Body of pancreas (tissue), 4 donors: ENCODE measurements at regions not wholly inside any gene's neighbourhood (a gene's known extent, or its start where the extent isn't known, plus 50 kb on each side); places are given as distances from the start of the nearest gene placed in this dataset.

Experiments
- ATAC-seq: fragments of 150-250 bp; one replicate; pipeline ENCODE4 v1.9.1; 2016
- DNase-seq, 4 donors: peaks; one replicate each; pipeline ENCODE4 v3.0.0-alpha.2; 2019
- H3K27ac ChIP-seq, 4 donors: fragments of 200-600 bp; sonication (generic); 1 replicate in 3 of 4; 2 replicates in 1 of 4; pipeline versions ENCODE4 v1.5.1 to v1.6.1; 2016 to 2019; ENCODE audit warnings: mild to moderate bottlenecking in 1 of 4, mixed read lengths in 1 of 4, moderate library complexity in 1 of 4
- H3K27me3 ChIP-seq, 2 donors: fragments of 200-600 bp; sonication (generic); one replicate each; pipeline ENCODE4 v1.6.0; 2016; ENCODE audit warnings: mild to moderate bottlenecking in 1 of 2
- H3K36me3 ChIP-seq, 2 donors: fragments of 200-600 bp; sonication (generic); replicated peaks in 1 of 2; 2 replicates each; pipeline ENCODE4 v1.5.1; 2016; ENCODE audit warnings: low read depth in 2 of 2; ENCODE audit not compliant: insufficient read depth in 1 of 2
- H3K4me1 ChIP-seq: fragments of 200-600 bp; sonication (generic); one replicate; pipeline ENCODE4 v1.6.0; 2016
- H3K4me3 ChIP-seq, 2 donors: fragments of 200-600 bp; sonication (generic); 1 replicate in 1 of 2; 2 replicates in 1 of 2; pipeline ENCODE4 v1.5.1; 2016 to 2019
- H3K9me3 ChIP-seq, 3 donors: fragments of 200-600 bp; sonication (generic); 1 replicate in 2 of 3; 2 replicates in 1 of 3; pipeline ENCODE4 v1.5.1; 2016
- POLR2A ChIP-seq, 3 donors: fragments of 450-650 bp; IDR thresholded peaks; one replicate each; pipeline ENCODE4 v1.6.1; 2016; ENCODE audit warnings: antibody characterized with exemption in 3 of 3, mild to moderate bottlenecking in 2 of 3
- WGBS, 2 donors: methylation state at CpG; one replicate each; pipeline ENCODE4 v1.1.5; 2017; 5-methylcytosine and 5-hydroxymethylcytosine counted together
- intact Hi-C: fragments of 100-400 bp; cut with DNase I; formaldehyde crosslinking; loops from one replicate; pipeline ENCODE4 v1.15.1; 2023
- TF ChIP-seq, protein P1 (sequence below), 7 experiments: fragments of 450-650 bp in 4 of 7; fragments of 200-600 bp in 3 of 7; sonication (generic) in 3 of 7; IDR thresholded peaks; one replicate each; pipeline ENCODE4 v1.5.1; 2016 to 2019; ENCODE audit warnings: antibody characterized with exemption in 7 of 7

DNA sequence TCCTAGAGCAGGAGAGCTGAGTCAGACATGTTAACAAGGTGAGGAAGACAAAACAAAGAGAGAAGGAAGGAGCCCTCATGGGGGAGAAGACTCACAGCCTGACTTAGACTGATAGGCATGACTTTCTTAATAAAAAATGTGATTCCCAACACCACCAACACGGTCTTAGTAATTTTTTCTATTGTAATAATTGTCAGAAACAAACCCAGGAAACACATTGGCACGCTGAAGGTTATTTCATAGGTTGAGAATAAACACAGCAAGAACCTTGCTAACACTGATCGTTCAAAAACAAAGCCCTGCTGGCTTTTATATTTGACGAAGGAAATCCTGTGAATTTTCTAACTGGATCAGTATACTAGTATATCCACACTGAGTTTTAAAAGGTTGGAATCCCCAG is 286.8 kb downstream of the HACE1 start:
- Histone ChIP-seq H3K27ac (no peak overlapping the region), H3K4me1 (no peaks in the 10 kb centered on the region), H3K9me3 (no peaks in the 10 kb centered on the region), H3K36me3 (no peaks in the 10 kb centered on the region), H3K4me3 (no peak overlapping the region), H3K27me3 (no peaks in the 10 kb centered on the region)
- DNase-seq (no peak), ATAC-seq (no peak)
- TF ChIP-seq, protein P1, sequence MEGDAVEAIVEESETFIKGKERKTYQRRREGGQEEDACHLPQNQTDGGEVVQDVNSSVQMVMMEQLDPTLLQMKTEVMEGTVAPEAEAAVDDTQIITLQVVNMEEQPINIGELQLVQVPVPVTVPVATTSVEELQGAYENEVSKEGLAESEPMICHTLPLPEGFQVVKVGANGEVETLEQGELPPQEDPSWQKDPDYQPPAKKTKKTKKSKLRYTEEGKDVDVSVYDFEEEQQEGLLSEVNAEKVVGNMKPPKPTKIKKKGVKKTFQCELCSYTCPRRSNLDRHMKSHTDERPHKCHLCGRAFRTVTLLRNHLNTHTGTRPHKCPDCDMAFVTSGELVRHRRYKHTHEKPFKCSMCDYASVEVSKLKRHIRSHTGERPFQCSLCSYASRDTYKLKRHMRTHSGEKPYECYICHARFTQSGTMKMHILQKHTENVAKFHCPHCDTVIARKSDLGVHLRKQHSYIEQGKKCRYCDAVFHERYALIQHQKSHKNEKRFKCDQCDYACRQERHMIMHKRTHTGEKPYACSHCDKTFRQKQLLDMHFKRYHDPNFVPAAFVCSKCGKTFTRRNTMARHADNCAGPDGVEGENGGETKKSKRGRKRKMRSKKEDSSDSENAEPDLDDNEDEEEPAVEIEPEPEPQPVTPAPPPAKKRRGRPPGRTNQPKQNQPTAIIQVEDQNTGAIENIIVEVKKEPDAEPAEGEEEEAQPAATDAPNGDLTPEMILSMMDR (IDR thresholded peaks at IDR 0.05): no peak
- no peak for TF ChIP-seq POLR2A (IDR thresholded peaks at IDR 0.05)
- intact Hi-C loops: no loop called here
- 73 to 78% methylated on average over 4 of the region's 4 CpGs for WGBS, 2 donors

DNA sequence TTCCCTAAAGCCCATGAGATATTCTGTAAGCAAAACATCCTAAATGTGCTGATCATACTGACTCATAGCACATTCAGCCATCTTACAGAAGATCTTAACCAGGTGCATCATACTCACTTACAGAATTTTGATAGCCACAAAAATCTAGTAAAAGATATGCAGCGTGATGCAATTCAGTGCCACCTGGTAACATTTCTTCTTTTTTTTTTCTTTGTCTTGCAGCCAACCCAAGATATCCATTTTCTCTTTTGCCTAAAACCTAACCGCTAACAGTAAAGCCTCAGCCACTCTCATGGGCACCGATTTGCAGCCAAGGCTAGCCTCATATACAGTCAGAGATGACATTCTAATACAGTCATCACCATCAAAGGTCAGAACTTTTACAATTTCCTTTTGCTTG is 293.3 kb downstream of the HACE1 start:
- Histone ChIP-seq H3K27ac (no peak overlapping the region), H3K4me1 (no peaks in the 10 kb centered on the region), H3K9me3 (no peaks in the 10 kb centered on the region), H3K36me3 (no peaks in the 10 kb centered on the region), H3K4me3 (no peak overlapping the region), H3K27me3 (no peaks in the 10 kb centered on the region)
- WGBS, 2 donors: 62 to 70% methylated on average over 3 of the region's 3 CpGs
- TF ChIP-seq, protein P1 (IDR thresholded peaks at IDR 0.05): no peak
- no peak for TF ChIP-seq POLR2A (IDR thresholded peaks at IDR 0.05)
- intact Hi-C loops: no loop called here
- DNase-seq (no peak), ATAC-seq (no peak)

DNA sequence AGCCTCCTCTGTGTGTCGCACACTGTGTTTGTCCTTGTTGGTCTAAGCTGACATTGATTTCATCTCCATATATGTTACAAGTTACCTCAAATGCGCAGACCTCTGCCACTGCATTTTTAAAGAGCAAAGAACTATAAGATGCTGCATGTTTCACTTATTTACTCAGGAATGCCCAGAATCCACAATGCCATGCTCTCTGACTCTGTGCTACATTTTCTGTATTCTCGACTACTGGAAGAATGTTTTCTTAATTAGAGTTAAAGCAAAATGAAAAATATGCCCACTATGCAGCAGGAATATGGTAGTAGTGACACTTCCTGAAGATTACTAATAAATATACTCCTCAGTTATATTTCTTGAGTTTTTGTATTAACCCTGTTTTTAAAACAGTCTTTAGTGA is 296.4 kb downstream of the HACE1 start:
- no peaks in the 10 kb centered on the region for H3K27me3 ChIP-seq
- H3K27ac ChIP-seq: no peak overlapping the region
- H3K36me3 ChIP-seq: no peaks in the 10 kb centered on the region
- TF ChIP-seq, protein P1 (IDR thresholded peaks at IDR 0.05): no peak
- TF ChIP-seq POLR2A (IDR thresholded peaks at IDR 0.05): no peak
- H3K4me3 ChIP-seq: no peak overlapping the region
- H3K9me3 ChIP-seq: no peaks in the 10 kb centered on the region
- peaks cover 20% of the 10 kb centered on the region for H3K4me1 ChIP-seq
- DNase-seq (no peak), ATAC-seq (no peak)
- intact Hi-C loops: no loop called here
- 85 to 89% methylated on average over 3 of the region's 3 CpGs for whole genome bisulfite sequencing, 2 donors

GRCh38 chr6:104559435-104560202 is 300.1 kb downstream of the HACE1 start:
- H3K9me3 ChIP-seq: no peaks in the 10 kb centered on the region
- no peaks in the 10 kb centered on the region for H3K27me3 ChIP-seq
- intact Hi-C loops: no loop called here
- peak overlapping the region in 1 of 4 donors; percentile 50 for H3K27ac ChIP-seq
- peak; percentile 92 for ATAC-seq
- no peaks in the 10 kb centered on the region for H3K36me3 ChIP-seq
- no peak for TF ChIP-seq POLR2A (IDR thresholded peaks at IDR 0.05)
- TF ChIP-seq, protein P1 (IDR thresholded peaks at IDR 0.05): no peak
- H3K4me1 ChIP-seq: peaks cover 36% of the 10 kb centered on the region
- WGBS, 2 donors: 38 to 42% methylated on average over 3 of the region's 3 CpGs
- peak; percentile 48 to 68 (median 58) for DNase-seq
- H3K4me3 ChIP-seq: no peak overlapping the region

- Histone ChIP-seq H3K4me1 (peaks cover 36% of the 10 kb centered on the region), H3K9me3 (no peaks in the 10 kb centered on the region), H3K4me3 (no peak overlapping the region), H3K27ac (no peak overlapping the region), H3K27me3 (no peaks in the 10 kb centered on the region), H3K36me3 (no peaks in the 10 kb centered on the region)
- no peak for ATAC-seq
- intact Hi-C loops: no loop called here
- TF ChIP-seq POLR2A (IDR thresholded peaks at IDR 0.05): no peak
- TF ChIP-seq, protein P1 (IDR thresholded peaks at IDR 0.05): no peak
- DNase-seq: no peak
- WGBS, 2 donors: 34 to 40% methylated on average over 3 of the region's 3 CpGs
Observed at GRCh38 chr6:104558746-104559145, 301.0 kb downstream of the HACE1 start.
